ENCODE measurements at regions not wholly inside any gene's neighbourhood (a gene's known extent, or its start where the extent isn't known, plus 50 kb on each side); places are given as distances from the start of the nearest gene placed in this dataset.

DNA sequence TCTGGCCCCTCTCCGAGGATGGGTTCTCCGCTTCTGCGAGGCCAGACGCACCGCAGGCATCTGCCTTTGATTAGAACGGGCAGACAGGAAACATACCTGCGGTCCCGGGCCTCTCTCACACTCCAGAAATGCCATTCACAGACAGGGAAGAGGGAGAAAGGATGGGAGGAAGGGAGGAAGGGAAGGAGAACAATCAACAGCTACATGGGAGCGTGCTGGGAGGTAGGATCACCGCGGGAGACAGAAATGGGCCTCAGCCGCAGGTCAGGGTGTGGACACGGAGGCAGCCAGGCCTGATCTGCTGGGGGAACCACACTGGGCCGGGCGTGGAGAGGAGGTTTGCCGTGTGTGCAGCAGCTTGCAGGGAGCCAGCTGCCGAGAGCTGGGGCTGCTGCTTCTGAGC, 90.7 kb upstream of the RGMA start:
- H3K79me2 ChIP-seq (ENCODE audit: insufficient read depth, low read length) = no peaks in the 10 kb centered on the region
- no peak overlapping the region for H3K9ac ChIP-seq (ENCODE audit: low read length)
- no peaks in the 10 kb centered on the region for H3K27me3 ChIP-seq (ENCODE audit: insufficient read depth, low read length)
- FAIRE-seq (no peak), DNase-seq (ENCODE audit: low read depth) (peak; percentile 22)
- H3K4me2 ChIP-seq (ENCODE audit: low read length) = no peak overlapping the region
- H3K4me1 Mint-ChIP-seq (ENCODE audit: low read depth, unreplicated experiment) = peaks cover 9% of the 10 kb centered on the region
- H3K4me1 ChIP-seq (ENCODE audit: insufficient read depth, low read length) = no peaks in the 10 kb centered on the region
- no peak overlapping the region for H3K27ac Mint-ChIP-seq (ENCODE audit: unreplicated experiment)
- no peak overlapping the region for H3K27ac ChIP-seq (ENCODE audit: low read depth, low read length)
- H3K9me3 ChIP-seq (ENCODE audit: insufficient read depth, low read depth, low read length) = no peaks in the 10 kb centered on the region
- no peaks in the 10 kb centered on the region for H3K36me3 ChIP-seq (ENCODE audit: insufficient read depth, low read length)
- H2AFZ ChIP-seq (ENCODE audit: low read depth, low read length) = no peak overlapping the region
- no peak overlapping the region for H3K4me3 Mint-ChIP-seq (ENCODE audit: unreplicated experiment)
- H3K4me3 ChIP-seq (ENCODE audit: insufficient read depth, low read depth, low read length) = no peak overlapping the region
- no peaks in the 10 kb centered on the region for H4K20me1 ChIP-seq (ENCODE audit: insufficient read depth, low read length)
- H3K9me3 Mint-ChIP-seq (ENCODE audit: unreplicated experiment) = peaks cover 5% of the 10 kb centered on the region
- H3K36me3 Mint-ChIP-seq (ENCODE audit: low read depth, unreplicated experiment) = peaks cover 2% of the 10 kb centered on the region
- H3K27me3 Mint-ChIP-seq (ENCODE audit: low read depth, unreplicated experiment) = peaks cover 7% of the 10 kb centered on the region
- TF ChIP-seq, protein P1, sequence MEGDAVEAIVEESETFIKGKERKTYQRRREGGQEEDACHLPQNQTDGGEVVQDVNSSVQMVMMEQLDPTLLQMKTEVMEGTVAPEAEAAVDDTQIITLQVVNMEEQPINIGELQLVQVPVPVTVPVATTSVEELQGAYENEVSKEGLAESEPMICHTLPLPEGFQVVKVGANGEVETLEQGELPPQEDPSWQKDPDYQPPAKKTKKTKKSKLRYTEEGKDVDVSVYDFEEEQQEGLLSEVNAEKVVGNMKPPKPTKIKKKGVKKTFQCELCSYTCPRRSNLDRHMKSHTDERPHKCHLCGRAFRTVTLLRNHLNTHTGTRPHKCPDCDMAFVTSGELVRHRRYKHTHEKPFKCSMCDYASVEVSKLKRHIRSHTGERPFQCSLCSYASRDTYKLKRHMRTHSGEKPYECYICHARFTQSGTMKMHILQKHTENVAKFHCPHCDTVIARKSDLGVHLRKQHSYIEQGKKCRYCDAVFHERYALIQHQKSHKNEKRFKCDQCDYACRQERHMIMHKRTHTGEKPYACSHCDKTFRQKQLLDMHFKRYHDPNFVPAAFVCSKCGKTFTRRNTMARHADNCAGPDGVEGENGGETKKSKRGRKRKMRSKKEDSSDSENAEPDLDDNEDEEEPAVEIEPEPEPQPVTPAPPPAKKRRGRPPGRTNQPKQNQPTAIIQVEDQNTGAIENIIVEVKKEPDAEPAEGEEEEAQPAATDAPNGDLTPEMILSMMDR (IDR thresholded peaks at IDR 0.05; ENCODE audit: insufficient read depth, low read depth, low read length) = no peak
- TF ChIP-seq EZH2 (IDR thresholded peaks at IDR 0.05; ENCODE audit: insufficient read depth, low read length) = no peak

DNA sequence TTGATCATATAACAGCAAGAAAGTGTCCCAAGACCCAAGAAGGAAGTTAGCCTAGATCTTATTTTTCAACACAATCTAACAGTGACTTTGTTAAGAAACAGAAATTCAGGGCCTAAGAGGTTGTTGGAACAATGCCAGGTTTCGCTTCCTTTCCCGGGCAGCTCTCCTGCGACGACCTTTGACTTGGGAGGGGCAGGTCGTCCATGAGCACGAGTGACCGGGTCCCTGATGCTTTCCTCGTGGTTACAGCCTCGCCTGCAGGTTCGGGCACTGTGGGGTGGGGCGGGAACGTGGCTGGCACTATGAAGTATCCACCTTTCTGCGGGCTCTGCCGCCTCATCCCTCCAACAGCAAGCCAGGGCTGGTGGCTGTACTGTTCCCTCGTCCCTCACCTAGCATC, 90.1 kb upstream of the RGMA start:
- H3K27ac Mint-ChIP-seq (ENCODE audit: unreplicated experiment) = peak overlapping the region; percentile 34
- peaks cover 5% of the 10 kb centered on the region for H3K27me3 Mint-ChIP-seq (ENCODE audit: low read depth, unreplicated experiment)
- no peaks in the 10 kb centered on the region for H3K4me1 ChIP-seq (ENCODE audit: insufficient read depth, low read length)
- no peak overlapping the region for H3K27ac ChIP-seq (ENCODE audit: low read depth, low read length)
- DNase-seq (ENCODE audit: low read depth) (no peak), FAIRE-seq (no peak)
- H3K36me3 ChIP-seq (ENCODE audit: insufficient read depth, low read length) = no peaks in the 10 kb centered on the region
- TF ChIP-seq, protein P1 (IDR thresholded peaks at IDR 0.05; ENCODE audit: insufficient read depth, low read depth, low read length) = no peak
- no peak for TF ChIP-seq EZH2 (IDR thresholded peaks at IDR 0.05; ENCODE audit: insufficient read depth, low read length)
- no peak overlapping the region for H3K4me3 Mint-ChIP-seq (ENCODE audit: unreplicated experiment)
- H2AFZ ChIP-seq (ENCODE audit: low read depth, low read length) = no peak overlapping the region
- H3K4me2 ChIP-seq (ENCODE audit: low read length) = no peak overlapping the region
- no peaks in the 10 kb centered on the region for H3K9me3 ChIP-seq (ENCODE audit: insufficient read depth, low read depth, low read length)
- peaks cover 5% of the 10 kb centered on the region for H3K9me3 Mint-ChIP-seq (ENCODE audit: unreplicated experiment)
- H3K36me3 Mint-ChIP-seq (ENCODE audit: low read depth, unreplicated experiment) = peaks cover 3% of the 10 kb centered on the region
- no peaks in the 10 kb centered on the region for H4K20me1 ChIP-seq (ENCODE audit: insufficient read depth, low read length)
- H3K27me3 ChIP-seq (ENCODE audit: insufficient read depth, low read length) = no peaks in the 10 kb centered on the region
- H3K9ac ChIP-seq (ENCODE audit: low read length) = no peak overlapping the region
- no peak overlapping the region for H3K4me3 ChIP-seq (ENCODE audit: insufficient read depth, low read depth, low read length)
- no peaks in the 10 kb centered on the region for H3K79me2 ChIP-seq (ENCODE audit: insufficient read depth, low read length)
- peaks cover 9% of the 10 kb centered on the region for H3K4me1 Mint-ChIP-seq (ENCODE audit: low read depth, unreplicated experiment)

DNA sequence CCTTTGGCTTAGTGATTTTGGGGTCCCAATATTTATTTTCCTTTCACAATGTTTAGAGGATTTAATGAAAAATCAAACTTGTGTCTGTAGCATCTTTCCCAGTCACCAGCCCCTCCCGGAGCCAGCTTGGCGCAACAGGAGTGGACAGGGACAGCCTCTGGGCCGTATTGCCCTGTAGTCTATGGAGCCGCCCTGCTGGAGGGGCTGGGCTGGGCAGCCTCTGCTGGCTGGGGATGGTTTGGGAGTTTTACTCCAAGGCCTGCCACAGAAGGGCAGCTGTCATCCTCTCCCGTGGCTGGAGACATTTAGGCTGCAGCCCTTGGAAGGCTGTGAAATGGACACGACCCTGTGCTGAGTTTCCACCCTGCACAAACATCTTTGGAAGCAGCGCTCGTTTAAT, 89.4 kb upstream of the RGMA start:
- DNase-seq (ENCODE audit: low read depth) = no peak
- FAIRE-seq = no peak

More for the DNA sequence above, 89.4 kb upstream of the RGMA start:
- no peak overlapping the region for H3K27ac ChIP-seq (ENCODE audit: low read depth, low read length)
- no peaks in the 10 kb centered on the region for H3K9me3 ChIP-seq (ENCODE audit: insufficient read depth, low read depth, low read length)
- no peak overlapping the region for H2AFZ ChIP-seq (ENCODE audit: low read depth, low read length)
- H3K27me3 ChIP-seq (ENCODE audit: insufficient read depth, low read length) = no peaks in the 10 kb centered on the region
- Mint-ChIP-seq H3K4me1 (ENCODE audit: low read depth, unreplicated experiment) (peaks cover 9% of the 10 kb centered on the region), H3K9me3 (ENCODE audit: unreplicated experiment) (peaks cover 5% of the 10 kb centered on the region), H3K36me3 (ENCODE audit: low read depth, unreplicated experiment) (peaks cover 4% of the 10 kb centered on the region), H3K27ac (ENCODE audit: unreplicated experiment) (no peak overlapping the region), H3K4me3 (ENCODE audit: unreplicated experiment) (no peak overlapping the region), H3K27me3 (ENCODE audit: low read depth, unreplicated experiment) (peaks cover 5% of the 10 kb centered on the region)
- H3K36me3 ChIP-seq (ENCODE audit: insufficient read depth, low read length) = no peaks in the 10 kb centered on the region
- H3K79me2 ChIP-seq (ENCODE audit: insufficient read depth, low read length) = no peaks in the 10 kb centered on the region
- no peaks in the 10 kb centered on the region for H4K20me1 ChIP-seq (ENCODE audit: insufficient read depth, low read length)
- H3K4me2 ChIP-seq (ENCODE audit: low read length) = no peak overlapping the region
- TF ChIP-seq, protein P1 (IDR thresholded peaks at IDR 0.05; ENCODE audit: insufficient read depth, low read depth, low read length) = no peak
- TF ChIP-seq EZH2 (IDR thresholded peaks at IDR 0.05; ENCODE audit: insufficient read depth, low read length) = no peak
- H3K4me3 ChIP-seq (ENCODE audit: insufficient read depth, low read depth, low read length) = no peak overlapping the region
- H3K4me1 ChIP-seq (ENCODE audit: insufficient read depth, low read length) = no peaks in the 10 kb centered on the region
- H3K9ac ChIP-seq (ENCODE audit: low read length) = no peak overlapping the region
